ENCODE measurements at regions not wholly inside any gene's neighbourhood (a gene's known extent, or its start where the extent isn't known, plus 50 kb on each side); places are given as distances from the start of the nearest gene placed in this dataset.
A peak's percentile ranks its signal among the peaks of the same experiment; 100 is the strongest.

DNA sequence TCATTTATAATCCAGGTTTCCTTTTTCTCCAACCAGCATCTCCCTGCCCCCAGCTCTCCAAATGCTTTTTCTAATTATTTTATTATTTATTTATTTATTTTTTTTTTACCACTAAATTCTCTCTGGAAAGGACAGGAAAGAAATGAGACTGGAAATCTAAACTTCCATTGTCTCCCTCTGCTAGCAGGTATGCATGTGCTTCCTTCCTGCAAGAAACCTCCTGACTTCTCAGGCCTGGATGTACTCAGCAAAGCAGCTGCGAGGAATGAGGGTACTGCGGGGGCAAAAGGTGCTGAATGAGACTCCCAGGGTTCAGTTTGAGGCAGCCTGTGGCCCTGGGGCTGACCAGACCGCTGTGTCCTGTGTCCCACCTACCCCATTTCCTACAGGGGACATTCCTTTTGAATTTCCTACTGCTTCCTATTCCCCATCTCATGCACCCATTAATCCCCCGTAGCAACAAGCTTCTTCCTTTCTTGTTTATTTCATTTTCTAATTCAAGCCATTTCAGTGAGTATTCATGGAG lies 324.6 kb upstream of the IGFBP3 start:
- no peak overlapping the region for H3K4me2 ChIP-seq (ENCODE audit: low read length)
- no peak overlapping the region for H3K18ac ChIP-seq (ENCODE audit: low read length)
- peak overlapping the region; percentile 37 for H2BK12ac ChIP-seq (ENCODE audit: low read length)
- H4K12ac ChIP-seq (ENCODE audit: low read depth, low read length) = peak overlapping the region; percentile 0
- no peak overlapping the region for H3K9ac ChIP-seq (ENCODE audit: low read length)
- H3K4ac ChIP-seq (ENCODE audit: low read depth, low read length) = no peak overlapping the region
- peaks cover 21% of the 10 kb centered on the region for H3K79me1 ChIP-seq (ENCODE audit: low read length)
- peak overlapping the region; percentile 11 for H4K8ac ChIP-seq (ENCODE audit: low read depth, low read length)
- H3K27me3 ChIP-seq (ENCODE audit: insufficient read depth, low read length) = no peaks in the 10 kb centered on the region
- H3K14ac ChIP-seq (ENCODE audit: low read length) = peak overlapping the region; percentile 36
- DNase-seq = no peak
- H3K23ac ChIP-seq (ENCODE audit: low read length) = no peak overlapping the region
- peak overlapping the region; percentile 32 for H2BK120ac ChIP-seq (ENCODE audit: insufficient read depth, low read length, poor library complexity)
- peak overlapping the region; percentile 41 for H4K91ac ChIP-seq (ENCODE audit: low read depth, low read length)
- H3K27ac ChIP-seq (ENCODE audit: low read depth, low read length) = peak overlapping the region; percentile 29
- H3K36me3 ChIP-seq (ENCODE audit: control insufficient read depth in 1 of 2, insufficient read depth in 2 of 2, low read length in 2 of 2) = no peaks in the 10 kb centered on the region
- H2BK5ac ChIP-seq (ENCODE audit: low read depth, low read length, poor library complexity) = peak overlapping the region; percentile 12
- H3K79me2 ChIP-seq (ENCODE audit: control insufficient read depth, insufficient read depth, low read length, poor library complexity) = no peaks in the 10 kb centered on the region
- no peak overlapping the region for H3K4me3 ChIP-seq (ENCODE audit: low read depth, low read length)
- no peak overlapping the region for H2AFZ ChIP-seq (ENCODE audit: insufficient read depth, low read length, poor library complexity)
- H2AK5ac ChIP-seq (ENCODE audit: low read length) = no peak overlapping the region
- no CpG with 5 or more reads among the region's 4 CpGs for WGBS (ENCODE audit: extremely low coverage, insufficient coverage, insufficient read length)
- no peaks in the 10 kb centered on the region for H3K9me3 ChIP-seq (ENCODE audit: insufficient read depth, low read depth, low read length)
- H3K4me1 ChIP-seq (ENCODE audit: control insufficient read depth in 1 of 2, insufficient read depth in 2 of 2, low read length in 2 of 2) = peaks cover 7 to 10% of the 10 kb centered on the region in 2 experiments

DNA sequence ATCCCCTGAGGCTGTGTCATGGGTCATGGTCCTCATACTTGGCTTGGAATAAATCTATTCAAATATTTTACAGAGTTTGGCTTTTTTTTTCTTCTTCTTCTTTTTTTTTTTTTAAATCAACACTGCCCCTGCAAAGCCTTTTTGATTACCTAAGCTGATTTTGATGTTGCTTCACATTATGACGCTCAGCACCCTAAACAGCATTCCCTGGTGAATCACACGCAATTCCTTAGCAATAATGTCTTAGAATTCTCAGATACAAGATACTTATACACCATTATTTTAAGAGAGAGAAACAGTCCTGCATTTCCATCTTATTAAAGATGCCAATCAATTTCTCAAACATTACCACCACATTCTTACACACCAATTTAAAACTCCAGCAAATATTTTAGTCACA lies 323.7 kb upstream of the IGFBP3 start:
- H3K27me3 ChIP-seq (ENCODE audit: insufficient read depth, low read length) = no peaks in the 10 kb centered on the region
- H2BK120ac ChIP-seq (ENCODE audit: insufficient read depth, low read length, poor library complexity) = peak overlapping the region; percentile 53
- no peaks in the 10 kb centered on the region for H3K36me3 ChIP-seq (ENCODE audit: control insufficient read depth in 1 of 2, insufficient read depth in 2 of 2, low read length in 2 of 2)
- H3K27ac ChIP-seq (ENCODE audit: low read depth, low read length) = peak overlapping the region; percentile 67
- no peak overlapping the region for H4K12ac ChIP-seq (ENCODE audit: low read depth, low read length)
- no peak overlapping the region for H3K4me2 ChIP-seq (ENCODE audit: low read length)
- WGBS (ENCODE audit: extremely low coverage, insufficient coverage, insufficient read length) = no CpG with 5 or more reads among the region's 2 CpGs
- peaks cover 17% of the 10 kb centered on the region for H3K79me1 ChIP-seq (ENCODE audit: low read length)
- peak overlapping the region; percentile 59 for H2AK5ac ChIP-seq (ENCODE audit: low read length)
- no peaks in the 10 kb centered on the region for H3K79me2 ChIP-seq (ENCODE audit: control insufficient read depth, insufficient read depth, low read length, poor library complexity)
- no peak overlapping the region for H2AFZ ChIP-seq (ENCODE audit: insufficient read depth, low read length, poor library complexity)
- no peak overlapping the region for H4K91ac ChIP-seq (ENCODE audit: low read depth, low read length)
- H3K4me3 ChIP-seq (ENCODE audit: low read depth, low read length) = no peak overlapping the region
- no peak overlapping the region for H3K14ac ChIP-seq (ENCODE audit: low read length)
- peak overlapping the region; percentile 39 for H2BK5ac ChIP-seq (ENCODE audit: low read depth, low read length, poor library complexity)
- H4K8ac ChIP-seq (ENCODE audit: low read depth, low read length) = no peak overlapping the region
- H3K9me3 ChIP-seq (ENCODE audit: insufficient read depth, low read depth, low read length) = no peaks in the 10 kb centered on the region
- H3K4ac ChIP-seq (ENCODE audit: low read depth, low read length) = no peak overlapping the region
- DNase-seq = peak; percentile 45 to 80
- H2BK12ac ChIP-seq (ENCODE audit: low read length) = peak overlapping the region; percentile 88
- peaks cover 7 to 10% of the 10 kb centered on the region in 2 experiments for H3K4me1 ChIP-seq (ENCODE audit: control insufficient read depth in 1 of 2, insufficient read depth in 2 of 2, low read length in 2 of 2)
- no peak overlapping the region for H3K18ac ChIP-seq (ENCODE audit: low read length)
- no peak overlapping the region for H3K23ac ChIP-seq (ENCODE audit: low read length)
- H3K9ac ChIP-seq (ENCODE audit: low read length) = no peak overlapping the region

DNA sequence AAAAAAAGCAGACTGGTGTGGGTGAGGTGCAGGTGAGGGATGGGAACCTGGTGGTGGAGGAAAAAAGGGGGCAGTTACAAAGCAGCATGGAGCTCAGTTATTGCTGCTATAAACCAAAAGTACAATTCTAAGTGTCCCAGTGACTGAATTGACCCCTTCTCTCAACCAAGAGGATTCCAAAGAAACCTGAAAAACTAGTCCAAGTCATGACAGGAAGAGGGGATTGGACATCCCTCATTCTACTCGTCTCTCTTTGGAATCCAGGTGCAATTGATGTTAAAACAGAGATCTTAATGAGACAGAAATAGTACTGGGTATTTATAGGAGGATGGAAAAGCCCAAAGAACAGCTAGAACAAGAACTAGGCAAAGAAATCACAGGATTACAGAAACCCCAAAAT lies 322.3 kb upstream of the IGFBP3 start:
- no peak overlapping the region for H2AK5ac ChIP-seq (ENCODE audit: low read length)
- H2AFZ ChIP-seq (ENCODE audit: insufficient read depth, low read length, poor library complexity) = no peak overlapping the region
- H2BK120ac ChIP-seq (ENCODE audit: insufficient read depth, low read length, poor library complexity) = no peak overlapping the region
- H3K4me3 ChIP-seq (ENCODE audit: low read depth, low read length) = no peak overlapping the region
- no peak overlapping the region for H3K4me2 ChIP-seq (ENCODE audit: low read length)
- H3K9ac ChIP-seq (ENCODE audit: low read length) = no peak overlapping the region
- peaks cover 7 to 10% of the 10 kb centered on the region in 2 experiments for H3K4me1 ChIP-seq (ENCODE audit: control insufficient read depth in 1 of 2, insufficient read depth in 2 of 2, low read length in 2 of 2)
- peak overlapping the region; percentile 56 for H3K27ac ChIP-seq (ENCODE audit: low read depth, low read length)
- DNase-seq = peak in 1 of 2 donors; percentile 72
- H3K4ac ChIP-seq (ENCODE audit: low read depth, low read length) = no peak overlapping the region
- WGBS (ENCODE audit: extremely low coverage, insufficient coverage, insufficient read length) = no CpG with 5 or more reads among the region's 1 CpG
- H4K12ac ChIP-seq (ENCODE audit: low read depth, low read length) = no peak overlapping the region
- no peaks in the 10 kb centered on the region for H3K9me3 ChIP-seq (ENCODE audit: insufficient read depth, low read depth, low read length)
- no peak overlapping the region for H3K23ac ChIP-seq (ENCODE audit: low read length)
- peak overlapping the region; percentile 34 for H2BK5ac ChIP-seq (ENCODE audit: low read depth, low read length, poor library complexity)
- no peak overlapping the region for H4K91ac ChIP-seq (ENCODE audit: low read depth, low read length)
- H3K79me1 ChIP-seq (ENCODE audit: low read length) = peaks cover 12% of the 10 kb centered on the region
- no peak overlapping the region for H3K14ac ChIP-seq (ENCODE audit: low read length)
- no peak overlapping the region for H3K18ac ChIP-seq (ENCODE audit: low read length)
- no peaks in the 10 kb centered on the region for H3K27me3 ChIP-seq (ENCODE audit: insufficient read depth, low read length)
- H3K79me2 ChIP-seq (ENCODE audit: control insufficient read depth, insufficient read depth, low read length, poor library complexity) = no peaks in the 10 kb centered on the region
- no peak overlapping the region for H4K8ac ChIP-seq (ENCODE audit: low read depth, low read length)
- H3K36me3 ChIP-seq (ENCODE audit: control insufficient read depth in 1 of 2, insufficient read depth in 2 of 2, low read length in 2 of 2) = no peaks in the 10 kb centered on the region
- peak overlapping the region; percentile 52 for H2BK12ac ChIP-seq (ENCODE audit: low read length)

DNA sequence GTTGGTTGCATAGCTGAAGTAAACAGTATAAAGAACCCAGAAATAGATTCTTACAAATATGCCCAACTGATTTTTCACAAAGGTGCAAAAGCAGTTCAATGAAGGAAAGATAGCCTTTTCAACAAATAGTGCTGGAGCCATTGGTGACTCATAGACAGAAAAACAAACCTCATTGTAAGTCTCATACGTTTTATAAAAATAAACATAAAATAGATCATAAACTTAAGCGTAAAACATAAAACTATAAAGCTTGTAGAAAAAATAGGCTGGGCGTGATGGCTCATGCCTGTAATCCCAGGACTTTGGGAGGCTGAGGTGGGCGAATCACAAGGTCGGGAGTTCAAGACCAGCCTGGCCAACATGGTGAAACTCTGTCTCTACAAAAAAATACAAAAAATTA lies 318.8 kb upstream of the IGFBP3 start:
- no peak overlapping the region for H3K9ac ChIP-seq (ENCODE audit: low read length)

More for the DNA sequence above, 318.8 kb upstream of the IGFBP3 start:
- Histone ChIP-seq H3K4ac (ENCODE audit: low read depth, low read length) (no peak overlapping the region), H3K4me2 (ENCODE audit: low read length) (no peak overlapping the region), H3K9me3 (ENCODE audit: insufficient read depth, low read depth, low read length) (no peaks in the 10 kb centered on the region), H2AK5ac (ENCODE audit: low read length) (no peak overlapping the region), H2BK120ac (ENCODE audit: insufficient read depth, low read length, poor library complexity) (no peak overlapping the region), H3K18ac (ENCODE audit: low read length) (no peak overlapping the region), H2AFZ (ENCODE audit: insufficient read depth, low read length, poor library complexity) (no peak overlapping the region), H4K8ac (ENCODE audit: low read depth, low read length) (no peak overlapping the region), H3K14ac (ENCODE audit: low read length) (no peak overlapping the region), H3K79me1 (ENCODE audit: low read length) (peaks cover 9% of the 10 kb centered on the region), H3K4me1 (ENCODE audit: control insufficient read depth in 1 of 2, insufficient read depth in 2 of 2, low read length in 2 of 2) (peaks cover 3 to 4% of the 10 kb centered on the region in 2 experiments), H3K4me3 (ENCODE audit: low read depth, low read length) (no peak overlapping the region), H3K23ac (ENCODE audit: low read length) (no peak overlapping the region), H2BK5ac (ENCODE audit: low read depth, low read length, poor library complexity) (no peak overlapping the region), H2BK12ac (ENCODE audit: low read length) (no peak overlapping the region), H4K91ac (ENCODE audit: low read depth, low read length) (no peak overlapping the region), H3K27me3 (ENCODE audit: insufficient read depth, low read length) (no peaks in the 10 kb centered on the region), H4K12ac (ENCODE audit: low read depth, low read length) (no peak overlapping the region), H3K27ac (ENCODE audit: low read depth, low read length) (no peak overlapping the region), H3K36me3 (ENCODE audit: control insufficient read depth in 1 of 2, insufficient read depth in 2 of 2, low read length in 2 of 2) (no peaks in the 10 kb centered on the region), H3K79me2 (ENCODE audit: control insufficient read depth, insufficient read depth, low read length, poor library complexity) (no peaks in the 10 kb centered on the region)
- no CpG with 5 or more reads among the region's 5 CpGs for WGBS (ENCODE audit: extremely low coverage, insufficient coverage, insufficient read length)
- no peak for DNase-seq
